Spleen (tissue), 7 donors: ENCODE measurements at regions not wholly inside any gene's neighbourhood (a gene's known extent, or its start where the extent isn't known, plus 50 kb on each side); places are given as distances from the start of the nearest gene placed in this dataset.

Experiments used
- POLR2A ChIP-seq, 3 donors: fragments of 450-650 bp; IDR thresholded peaks; one replicate each; pipeline ENCODE4 v1.5.1; 2017; ENCODE audit warnings: antibody characterized with exemption in 3 of 3, mild to moderate bottlenecking in 1 of 3
- POLR2AphosphoS5 ChIP-seq, 3 donors: sonication (generic); formaldehyde crosslinking; IDR thresholded peaks; one replicate each; pipeline ENCODE4 v1.5.1; 2017; ENCODE audit warnings: antibody characterized with exemption in 3 of 3
- TF ChIP-seq, protein P1 (sequence below), 11 experiments: fragments of 200-600 bp in 7 of 11; fragments of 450-650 bp in 4 of 11; sonication (generic) in 4 of 11; IDR thresholded peaks in 8 of 11; conservative IDR thresholded peaks in 3 of 11; 1 replicate in 7 of 11; 2 replicates in 4 of 11; pipeline versions ENCODE4 v1.4.0 to v1.8.0; 2016 to 2021; ENCODE audit warnings: antibody characterized with exemption in 11 of 11, inconsistent platforms in 4 of 11, mild to moderate bottlenecking in 1 of 11
- donor health status: DM: no; HTN: no; CAD: no; lungs with moderate emphysema.
- donor health status: DM: no; HTN: no; CAD: no.
- donor health status: DM: no; HTN: no; CAD: no.

DNA sequence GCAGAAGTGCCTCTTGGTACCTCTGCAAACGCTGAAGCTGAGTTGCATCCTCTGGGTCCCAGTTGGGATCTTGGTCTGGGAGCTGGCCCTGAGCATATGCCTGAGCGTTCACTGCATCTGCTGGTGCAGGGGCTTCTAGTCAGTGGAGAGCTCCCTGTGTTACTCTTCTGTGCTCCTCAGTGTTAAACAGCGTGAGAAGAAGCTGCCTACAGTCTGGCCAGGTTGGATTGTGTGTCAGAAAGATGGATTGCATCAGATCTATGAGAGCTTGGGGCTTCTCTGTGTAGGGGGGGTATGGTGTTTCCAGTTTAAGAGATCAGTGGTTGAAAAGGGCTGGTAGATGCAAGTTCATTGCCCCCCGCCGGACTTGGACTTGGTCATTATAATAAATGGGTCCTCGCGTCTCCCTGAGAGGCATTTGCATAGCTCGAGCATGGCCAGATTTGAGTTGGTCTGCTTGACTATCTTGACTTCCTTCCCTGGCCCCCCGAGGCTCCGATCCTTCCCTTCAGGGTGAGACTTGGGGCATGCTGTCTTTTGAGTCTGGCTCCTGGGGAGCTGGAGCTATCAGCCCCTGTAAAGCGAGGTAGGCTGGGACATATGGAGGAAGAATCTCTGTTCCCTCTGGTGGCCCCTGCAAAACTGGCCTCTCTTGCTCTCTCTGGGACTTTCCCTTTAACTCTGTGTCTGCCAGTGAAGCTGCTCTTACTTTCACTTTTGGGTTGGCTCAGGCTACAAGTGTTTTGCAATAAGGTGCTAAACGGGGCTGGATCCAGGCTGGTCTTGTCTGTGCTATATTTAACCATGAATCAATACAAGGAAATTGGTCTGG lies 52.9 kb downstream of the OR10H4 start:
- TF ChIP-seq, protein P1, sequence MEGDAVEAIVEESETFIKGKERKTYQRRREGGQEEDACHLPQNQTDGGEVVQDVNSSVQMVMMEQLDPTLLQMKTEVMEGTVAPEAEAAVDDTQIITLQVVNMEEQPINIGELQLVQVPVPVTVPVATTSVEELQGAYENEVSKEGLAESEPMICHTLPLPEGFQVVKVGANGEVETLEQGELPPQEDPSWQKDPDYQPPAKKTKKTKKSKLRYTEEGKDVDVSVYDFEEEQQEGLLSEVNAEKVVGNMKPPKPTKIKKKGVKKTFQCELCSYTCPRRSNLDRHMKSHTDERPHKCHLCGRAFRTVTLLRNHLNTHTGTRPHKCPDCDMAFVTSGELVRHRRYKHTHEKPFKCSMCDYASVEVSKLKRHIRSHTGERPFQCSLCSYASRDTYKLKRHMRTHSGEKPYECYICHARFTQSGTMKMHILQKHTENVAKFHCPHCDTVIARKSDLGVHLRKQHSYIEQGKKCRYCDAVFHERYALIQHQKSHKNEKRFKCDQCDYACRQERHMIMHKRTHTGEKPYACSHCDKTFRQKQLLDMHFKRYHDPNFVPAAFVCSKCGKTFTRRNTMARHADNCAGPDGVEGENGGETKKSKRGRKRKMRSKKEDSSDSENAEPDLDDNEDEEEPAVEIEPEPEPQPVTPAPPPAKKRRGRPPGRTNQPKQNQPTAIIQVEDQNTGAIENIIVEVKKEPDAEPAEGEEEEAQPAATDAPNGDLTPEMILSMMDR (IDR thresholded peaks at IDR 0.05 in 8 of 11, conservative IDR thresholded peaks at IDR 0.05 in 3 of 11), result no peak
- no peak for TF ChIP-seq POLR2A (IDR thresholded peaks at IDR 0.05)
- TF ChIP-seq POLR2AphosphoS5 (IDR thresholded peaks at IDR 0.05), result no peak
